K562 (cell line): ENCODE measurements at regions not wholly inside any gene's neighbourhood (a gene's known extent, or its start where the extent isn't known, plus 50 kb on each side); places are given as distances from the start of the nearest gene placed in this dataset.

Source experiments
- ATAC-seq: fragments of 200-7000 bp; cut with Tn5 transposase; 3 replicates; pipeline ENCODE4 v1.9.1; 2020; ENCODE audit warnings: moderate library complexity
- BruUV-seq: library from RNA; stranded (reverse); fragments of 400-500 nt; replicated peaks from 2 replicates; lab custom pipeline; 2021; lab: Mats Ljungman, UMichigan
- CTCF ChIA-PET: fragments of 300-600 bp; formaldehyde crosslinking; extraction: SDS; loops from one replicate; lab custom pipeline; 2021; ENCODE audit warnings: low intra/inter-chr PET ratio; lab: Yijun Ruan, JAX
- POLR2A ChIA-PET: fragments of 300-600, 350-650 bp; sonication (Branson Sonifier 250); formaldehyde crosslinking; extraction: SDS; loops from one replicate; lab custom pipeline; 2021; ENCODE audit warnings: antibody characterized with exemption, inconsistent platforms; lab: Yijun Ruan, JAX
- DNase-seq, 4 experiments: peaks; one replicate each; pipeline versions ENCODE4 v3.0.0 to v3.0.0-alpha.2; 2011 to 2018; ENCODE audit warnings: low spot score in 3 of 4, mixed read lengths in 3 of 4; ENCODE audit errors: extremely low read depth in 1 of 4
- FAIRE-seq: peaks from 2 replicates; lab custom pipeline; 2011; peaks lifted over from hg19 to GRCh38; lab: Jason Lieb, UNC
- H2AFZ ChIP-seq: 2 replicates; pipeline ENCODE4 v1.6.0; 2011; ENCODE audit warnings: low read depth, low read length, control low read depth, inconsistent platforms
- H3K27ac ChIP-seq: fragments of 200-600 bp; 3 replicates; pipeline ENCODE4 v1.8.0; 2011; ENCODE audit warnings: low read depth, mild to moderate bottlenecking, control low read depth, inconsistent platforms, low read length, moderate library complexity, mixed read lengths; ENCODE audit errors: extremely low read depth
- H3K27me3 ChIP-seq, 2 experiments: fragments of 300-600 bp in 1 of 2; 2 replicates in 1 of 2; 3 replicates in 1 of 2; pipeline versions ENCODE4 v1.6.0 to v1.8.0; 2011; ENCODE audit warnings: inconsistent platforms in 2 of 2, low read length in 2 of 2, mild to moderate bottlenecking in 1 of 2, mixed read lengths in 1 of 2, moderate library complexity in 1 of 2; ENCODE audit not compliant: control insufficient read depth in 2 of 2, insufficient read depth in 2 of 2
- H3K36me3 ChIP-seq: fragments of 300-600 bp; 3 replicates; pipeline ENCODE4 v1.8.0; 2011; ENCODE audit warnings: mild to moderate bottlenecking, low read length, inconsistent platforms; ENCODE audit not compliant: control insufficient read depth, insufficient read depth
- H3K4me1 ChIP-seq, 2 experiments: fragments of 200-600 bp in 1 of 2; replicated peaks in 1 of 2; 2 replicates in 1 of 2; 3 replicates in 1 of 2; pipeline versions ENCODE4 v1.5.1 to v1.8.0; 2011; ENCODE audit warnings: inconsistent platforms in 2 of 2, low read length in 2 of 2, mild to moderate bottlenecking in 1 of 2, mixed read lengths in 1 of 2, moderate library complexity in 1 of 2; ENCODE audit not compliant: control insufficient read depth in 2 of 2, insufficient read depth in 2 of 2
- H3K4me2 ChIP-seq: 2 replicates; pipeline ENCODE4 v1.6.1; 2011; ENCODE audit warnings: low read length, control low read depth, inconsistent platforms, mixed read lengths; ENCODE audit not compliant: insufficient read depth
- H3K4me3 ChIP-seq: fragments of 200-600 bp; sonication (generic), shearing (Covaris generic); 2 replicates; pipeline ENCODE4 v1.5.1; 2016; ENCODE audit warnings: control low read depth, inconsistent platforms
- H3K79me2 ChIP-seq: fragments of 200-600 bp; 3 replicates; pipeline ENCODE4 v1.8.0; 2011; ENCODE audit warnings: low read length, inconsistent platforms; ENCODE audit not compliant: control insufficient read depth, insufficient read depth
- H3K9ac ChIP-seq, 2 experiments: 2 replicates each; pipeline versions ENCODE4 v1.6.0 to v1.6.1; 2011; ENCODE audit warnings: low read depth in 2 of 2, low read length in 2 of 2, control low read depth in 1 of 2, inconsistent platforms in 1 of 2, mild to moderate bottlenecking in 1 of 2, mixed read lengths in 1 of 2; ENCODE audit not compliant: insufficient read depth in 1 of 2
- H3K9me1 ChIP-seq: one replicate; pipeline ENCODE4 v1.6.0; 2011; ENCODE audit warnings: inconsistent platforms, mild to moderate bottlenecking, low read length, moderate library complexity; ENCODE audit not compliant: control insufficient read depth, insufficient read depth
- H3K9me3 ChIP-seq: replicated peaks from 2 replicates; pipeline ENCODE4 v1.5.1; 2011; ENCODE audit warnings: low read depth, low read length, inconsistent platforms; ENCODE audit not compliant: control insufficient read depth, insufficient read depth
- H4K20me1 ChIP-seq: replicated peaks from 2 replicates; pipeline ENCODE4 v1.6.1; 2011; ENCODE audit warnings: low read length, inconsistent platforms, mixed read lengths; ENCODE audit not compliant: control insufficient read depth, insufficient read depth
- GABPA ChIP-seq: fragments of 200-800 bp; sonication (Bioruptor generic); conservative IDR thresholded peaks from 2 replicates; pipeline ENCODE4 v1.6.1; 2016; ENCODE audit warnings: low read depth, missing genetic modification characterization, missing compliant biosample characterization
- KDM5B ChIP-seq: fragments of 200-600 bp; sonication (generic); IDR thresholded peaks from 2 replicates; pipeline ENCODE4 v1.6.1; 2012; ENCODE audit warnings: low read depth, mild to moderate bottlenecking, moderate library complexity, low read length, control low read depth, inconsistent platforms; ENCODE audit not compliant: insufficient replicate concordance
- POLR3A ChIP-seq: IDR thresholded peaks from 2 replicates; pipeline ENCODE4 v1.6.1; 2011; ENCODE audit warnings: borderline replicate concordance, mild to moderate bottlenecking, moderate library complexity; ENCODE audit not compliant: insufficient read length, insufficient read depth; ENCODE audit errors: extremely low read depth
- PTBP1 ChIP-seq: fragments of 200-400 bp; formaldehyde crosslinking; IDR thresholded peaks from 2 replicates; pipeline ENCODE4 v1.6.1; 2017; ENCODE audit warnings: low read depth, low read length
- TBL1XR1 ChIP-seq, 2 experiments: IDR thresholded peaks; 2 replicates each; pipeline ENCODE4 v1.6.1; 2012; ENCODE audit warnings: improper control_type of control experiment in 2 of 2, low read length in 2 of 2, mild to moderate bottlenecking in 1 of 2
- TSC22D4 ChIP-seq: fragments of 450-650 bp; IDR thresholded peaks from 2 replicates; pipeline ENCODE4 v1.6.1; 2016; ENCODE audit warnings: missing genetic modification characterization, missing biosample characterization, control low read depth
- WGBS: fragments of 100-300 bp; shearing (Covaris generic); methylation state at CpG from one replicate; pipeline ENCODE4 v1.1.6; 2016; ENCODE audit warnings: low coverage, mixed read lengths; ENCODE audit not compliant: insufficient coverage; ENCODE audit errors: missing lambda C conversion rate; 5-methylcytosine and 5-hydroxymethylcytosine counted together
- in situ Hi-C: fragments of 300-500 bp; cut with MboI; formaldehyde crosslinking; loops from 4 replicates; pipeline ENCODE4 v1.15.0; 2018; ENCODE audit warnings: inconsistent platforms, mixed read lengths
- intact Hi-C: fragments of 100-400 bp; cut with micrococcal nuclease; formaldehyde crosslinking; loops from 2 replicates; pipeline ENCODE4 v1.14.2; 2022
- TF ChIP-seq, protein P1 (sequence below), 2 experiments: IDR thresholded peaks; 2 replicates each; pipeline ENCODE4 v1.6.1; 2012; ENCODE audit warnings: improper control_type of control experiment in 2 of 2, low read depth in 2 of 2, low read length in 2 of 2, borderline replicate concordance in 1 of 2
- TF ChIP-seq, protein P2 (sequence below): fragments of 450-650 bp; IDR thresholded peaks from 2 replicates; pipeline ENCODE4 v1.6.1; 2016; ENCODE audit warnings: antibody characterized with exemption
- TF ChIP-seq, protein P3 (sequence below): sonication (generic); formaldehyde crosslinking; IDR thresholded peaks from 2 replicates; pipeline ENCODE4 v1.8.0; 2022; ENCODE audit warnings: mild to moderate bottlenecking, missing genetic modification reagents
- TF ChIP-seq, protein P4 (sequence below): fragments of 450-650 bp; IDR thresholded peaks from 2 replicates; pipeline ENCODE4 v1.7.1; 2018; ENCODE audit warnings: mild to moderate bottlenecking, low read depth; ENCODE audit not compliant: partially characterized antibody

DNA sequence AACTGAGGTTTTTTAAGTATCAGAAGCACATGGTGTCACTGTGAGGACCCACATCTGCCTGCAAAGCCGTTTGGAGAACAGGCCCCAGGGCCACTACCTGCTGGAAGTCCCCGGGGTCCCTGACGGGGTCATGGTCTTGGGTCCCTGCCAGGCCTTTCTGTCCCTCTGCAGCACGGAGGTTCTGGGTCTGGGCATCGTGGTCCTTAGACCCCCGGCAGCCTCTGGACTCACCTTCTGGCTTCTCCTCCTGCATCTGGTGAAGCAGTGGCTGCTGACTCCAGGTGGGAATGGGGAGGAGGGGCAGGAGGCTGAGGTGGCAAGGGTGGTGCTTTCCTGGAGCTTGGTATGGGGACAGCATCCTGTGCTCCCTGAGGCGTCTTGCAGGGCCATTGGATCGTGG lies 198.6 kb downstream of the TEX29 start:
- Histone ChIP-seq H3K4me3 (no peak overlapping the region), H3K79me2 (no peaks in the 10 kb centered on the region), H3K9me1 (no peaks in the 10 kb centered on the region), H3K27ac (no peak overlapping the region), H2AFZ (no peak overlapping the region), H4K20me1 (no peaks in the 10 kb centered on the region), H3K27me3 (peaks cover 0 to 22% of the 10 kb centered on the region in 2 experiments; a peak in 2 of 5 replicates), H3K9ac (no peak overlapping the region), H3K36me3 (no peaks in the 10 kb centered on the region), H3K4me2 (no peak overlapping the region), H3K9me3 (no peaks in the 10 kb centered on the region), H3K4me1 (no peaks in the 10 kb centered on the region)
- intact Hi-C loops (loop anchor here (5.0 kb wide), 1 partner anchor 463 kb away; no protein-coding TSS in a partner anchor), in situ Hi-C loops (no loop called here)
- no TSS peak for BruUV-seq
- no peak for DNase-seq
- no peak for FAIRE-seq
- CTCF ChIA-PET, result no interaction called here
- WGBS, result 2% methylated on average over 7 of the region's 8 CpGs
- POLR2A ChIA-PET, result no interaction called here
- ATAC-seq, result no peak
- TF ChIP-seq GABPA (tag), result no peak
- no peak for TF ChIP-seq KDM5B
- TF ChIP-seq, protein P1, sequence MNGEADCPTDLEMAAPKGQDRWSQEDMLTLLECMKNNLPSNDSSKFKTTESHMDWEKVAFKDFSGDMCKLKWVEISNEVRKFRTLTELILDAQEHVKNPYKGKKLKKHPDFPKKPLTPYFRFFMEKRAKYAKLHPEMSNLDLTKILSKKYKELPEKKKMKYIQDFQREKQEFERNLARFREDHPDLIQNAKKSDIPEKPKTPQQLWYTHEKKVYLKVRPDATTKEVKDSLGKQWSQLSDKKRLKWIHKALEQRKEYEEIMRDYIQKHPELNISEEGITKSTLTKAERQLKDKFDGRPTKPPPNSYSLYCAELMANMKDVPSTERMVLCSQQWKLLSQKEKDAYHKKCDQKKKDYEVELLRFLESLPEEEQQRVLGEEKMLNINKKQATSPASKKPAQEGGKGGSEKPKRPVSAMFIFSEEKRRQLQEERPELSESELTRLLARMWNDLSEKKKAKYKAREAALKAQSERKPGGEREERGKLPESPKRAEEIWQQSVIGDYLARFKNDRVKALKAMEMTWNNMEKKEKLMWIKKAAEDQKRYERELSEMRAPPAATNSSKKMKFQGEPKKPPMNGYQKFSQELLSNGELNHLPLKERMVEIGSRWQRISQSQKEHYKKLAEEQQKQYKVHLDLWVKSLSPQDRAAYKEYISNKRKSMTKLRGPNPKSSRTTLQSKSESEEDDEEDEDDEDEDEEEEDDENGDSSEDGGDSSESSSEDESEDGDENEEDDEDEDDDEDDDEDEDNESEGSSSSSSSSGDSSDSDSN (IDR thresholded peaks at IDR 0.05; ENCODE audit: borderline replicate concordance in 1 of 2, low read depth in 2 of 2, low read length in 2 of 2), result no peak
- no peak for TF ChIP-seq TBL1XR1 (IDR thresholded peaks at IDR 0.05; ENCODE audit: low read length in 2 of 2)
- TF ChIP-seq TSC22D4 (tag), result no peak
- TF ChIP-seq, protein P2, sequence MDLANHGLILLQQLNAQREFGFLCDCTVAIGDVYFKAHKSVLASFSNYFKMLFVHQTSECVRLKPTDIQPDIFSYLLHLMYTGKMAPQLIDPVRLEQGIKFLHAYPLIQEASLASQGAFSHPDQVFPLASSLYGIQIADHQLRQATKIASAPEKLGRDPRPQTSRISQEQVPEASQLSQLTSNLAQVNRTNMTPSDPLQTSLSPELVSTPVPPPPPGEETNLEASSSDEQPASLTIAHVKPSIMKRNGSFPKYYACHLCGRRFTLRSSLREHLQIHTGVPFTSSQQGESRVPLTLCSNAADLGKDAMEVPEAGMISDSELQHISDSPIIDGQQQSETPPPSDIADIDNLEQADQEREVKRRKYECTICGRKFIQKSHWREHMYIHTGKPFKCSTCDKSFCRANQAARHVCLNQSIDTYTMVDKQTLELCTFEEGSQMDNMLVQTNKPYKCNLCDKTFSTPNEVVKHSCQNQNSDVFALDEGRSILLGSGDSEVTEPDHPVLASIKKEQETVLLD, result no peak
- TF ChIP-seq PTBP1, result no peak
- no peak for TF ChIP-seq POLR3A
- TF ChIP-seq, protein P3, sequence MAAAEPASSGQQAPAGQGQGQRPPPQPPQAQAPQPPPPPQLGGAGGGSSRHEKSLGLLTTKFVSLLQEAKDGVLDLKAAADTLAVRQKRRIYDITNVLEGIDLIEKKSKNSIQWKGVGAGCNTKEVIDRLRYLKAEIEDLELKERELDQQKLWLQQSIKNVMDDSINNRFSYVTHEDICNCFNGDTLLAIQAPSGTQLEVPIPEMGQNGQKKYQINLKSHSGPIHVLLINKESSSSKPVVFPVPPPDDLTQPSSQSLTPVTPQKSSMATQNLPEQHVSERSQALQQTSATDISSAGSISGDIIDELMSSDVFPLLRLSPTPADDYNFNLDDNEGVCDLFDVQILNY (CRISPR knock-in tag), result no peak
- TF ChIP-seq, protein P4, sequence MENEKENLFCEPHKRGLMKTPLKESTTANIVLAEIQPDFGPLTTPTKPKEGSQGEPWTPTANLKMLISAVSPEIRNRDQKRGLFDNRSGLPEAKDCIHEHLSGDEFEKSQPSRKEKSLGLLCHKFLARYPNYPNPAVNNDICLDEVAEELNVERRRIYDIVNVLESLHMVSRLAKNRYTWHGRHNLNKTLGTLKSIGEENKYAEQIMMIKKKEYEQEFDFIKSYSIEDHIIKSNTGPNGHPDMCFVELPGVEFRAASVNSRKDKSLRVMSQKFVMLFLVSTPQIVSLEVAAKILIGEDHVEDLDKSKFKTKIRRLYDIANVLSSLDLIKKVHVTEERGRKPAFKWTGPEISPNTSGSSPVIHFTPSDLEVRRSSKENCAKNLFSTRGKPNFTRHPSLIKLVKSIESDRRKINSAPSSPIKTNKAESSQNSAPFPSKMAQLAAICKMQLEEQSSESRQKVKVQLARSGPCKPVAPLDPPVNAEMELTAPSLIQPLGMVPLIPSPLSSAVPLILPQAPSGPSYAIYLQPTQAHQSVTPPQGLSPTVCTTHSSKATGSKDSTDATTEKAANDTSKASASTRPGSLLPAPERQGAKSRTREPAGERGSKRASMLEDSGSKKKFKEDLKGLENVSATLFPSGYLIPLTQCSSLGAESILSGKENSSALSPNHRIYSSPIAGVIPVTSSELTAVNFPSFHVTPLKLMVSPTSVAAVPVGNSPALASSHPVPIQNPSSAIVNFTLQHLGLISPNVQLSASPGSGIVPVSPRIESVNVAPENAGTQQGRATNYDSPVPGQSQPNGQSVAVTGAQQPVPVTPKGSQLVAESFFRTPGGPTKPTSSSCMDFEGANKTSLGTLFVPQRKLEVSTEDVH, result no peak
- TF ChIP-seq, all 486 proteins: peak for 0
